ENCODE measurements at regions not wholly inside any gene's neighbourhood (a gene's known extent, or its start where the extent isn't known, plus 50 kb on each side); places are given as distances from the start of the nearest gene placed in this dataset.

DNA sequence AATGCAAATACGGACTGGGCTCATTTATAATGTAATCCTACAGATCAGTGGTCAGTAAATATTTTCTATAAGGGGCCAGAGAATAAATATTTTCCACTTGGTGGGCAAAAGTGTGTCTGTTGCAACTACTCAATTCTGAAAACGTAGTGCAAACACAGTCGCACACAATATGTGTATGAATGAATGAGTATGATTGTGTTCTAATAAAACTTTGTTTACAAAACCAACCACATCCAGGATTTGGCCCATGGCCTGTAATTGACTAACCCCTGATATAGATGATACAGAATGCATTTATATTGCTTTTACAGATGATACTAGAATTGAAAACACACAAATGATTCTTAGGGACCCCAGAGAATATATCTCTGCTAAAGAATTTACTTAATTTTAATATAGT lies 197.6 kb downstream of the ASB9 start:
- Histone ChIP-seq H3K9me3 (ENCODE audit: control insufficient read depth, low read length) (no peaks in the 10 kb centered on the region), H3K4me1 (no peaks in the 10 kb centered on the region), H3K9ac (no peak overlapping the region), H3K27ac (no peak overlapping the region), H3K79me2 (no peaks in the 10 kb centered on the region), H3K4me2 (ENCODE audit: low read length) (no peak overlapping the region), H3K36me3 (ENCODE audit: control insufficient read depth, insufficient read depth, low read length) (no peaks in the 10 kb centered on the region), H3K27me3 (ENCODE audit: control insufficient read depth, insufficient read depth, low read length) (no peaks in the 10 kb centered on the region), H2AFZ (no peak overlapping the region), H3K4me3 (ENCODE audit: low read depth, low read length) (no peak overlapping the region)
- TF ChIP-seq, protein P1, sequence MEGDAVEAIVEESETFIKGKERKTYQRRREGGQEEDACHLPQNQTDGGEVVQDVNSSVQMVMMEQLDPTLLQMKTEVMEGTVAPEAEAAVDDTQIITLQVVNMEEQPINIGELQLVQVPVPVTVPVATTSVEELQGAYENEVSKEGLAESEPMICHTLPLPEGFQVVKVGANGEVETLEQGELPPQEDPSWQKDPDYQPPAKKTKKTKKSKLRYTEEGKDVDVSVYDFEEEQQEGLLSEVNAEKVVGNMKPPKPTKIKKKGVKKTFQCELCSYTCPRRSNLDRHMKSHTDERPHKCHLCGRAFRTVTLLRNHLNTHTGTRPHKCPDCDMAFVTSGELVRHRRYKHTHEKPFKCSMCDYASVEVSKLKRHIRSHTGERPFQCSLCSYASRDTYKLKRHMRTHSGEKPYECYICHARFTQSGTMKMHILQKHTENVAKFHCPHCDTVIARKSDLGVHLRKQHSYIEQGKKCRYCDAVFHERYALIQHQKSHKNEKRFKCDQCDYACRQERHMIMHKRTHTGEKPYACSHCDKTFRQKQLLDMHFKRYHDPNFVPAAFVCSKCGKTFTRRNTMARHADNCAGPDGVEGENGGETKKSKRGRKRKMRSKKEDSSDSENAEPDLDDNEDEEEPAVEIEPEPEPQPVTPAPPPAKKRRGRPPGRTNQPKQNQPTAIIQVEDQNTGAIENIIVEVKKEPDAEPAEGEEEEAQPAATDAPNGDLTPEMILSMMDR (IDR thresholded peaks at IDR 0.05): no peak

DNA sequence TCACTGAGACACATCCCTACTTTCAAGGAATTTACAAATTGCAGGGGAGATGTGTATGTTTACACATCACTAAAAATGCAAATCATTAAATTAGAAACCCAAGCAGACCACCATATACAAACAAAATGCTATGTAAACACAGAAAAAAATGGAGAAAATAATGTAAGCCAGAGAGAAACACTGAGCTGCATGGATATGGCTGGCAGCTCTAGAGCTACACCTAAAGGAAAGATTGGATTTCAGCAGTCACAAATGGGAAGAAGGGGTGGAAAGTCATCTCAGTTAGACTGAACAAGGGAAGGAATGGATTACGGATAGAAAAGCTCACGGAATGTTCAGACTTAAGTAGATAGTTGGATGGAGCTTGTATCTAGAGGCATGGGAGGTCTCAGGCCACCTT lies 186.3 kb downstream of the MOSPD2 start:
- no peaks in the 10 kb centered on the region for H3K36me3 ChIP-seq (ENCODE audit: control insufficient read depth, insufficient read depth, low read length)
- H3K4me3 ChIP-seq (ENCODE audit: low read depth, low read length): no peak overlapping the region
- no peak overlapping the region for H3K4me2 ChIP-seq (ENCODE audit: low read length)
- H3K79me2 ChIP-seq: no peaks in the 10 kb centered on the region
- H2AFZ ChIP-seq: no peak overlapping the region
- no peaks in the 10 kb centered on the region for H3K4me1 ChIP-seq
- no peak overlapping the region for H3K9ac ChIP-seq
- TF ChIP-seq, protein P1 (IDR thresholded peaks at IDR 0.05): no peak
- H3K27me3 ChIP-seq (ENCODE audit: control insufficient read depth, insufficient read depth, low read length): no peaks in the 10 kb centered on the region
- H3K9me3 ChIP-seq (ENCODE audit: control insufficient read depth, low read length): no peaks in the 10 kb centered on the region
- no peak overlapping the region for H3K27ac ChIP-seq

- H3K27me3 ChIP-seq (ENCODE audit: control insufficient read depth, insufficient read depth, low read length): no peaks in the 10 kb centered on the region
- no peak overlapping the region for H3K4me2 ChIP-seq (ENCODE audit: low read length)
- TF ChIP-seq, protein P1 (IDR thresholded peaks at IDR 0.05): no peak
- H3K4me1 ChIP-seq: no peaks in the 10 kb centered on the region
- no peaks in the 10 kb centered on the region for H3K79me2 ChIP-seq
- H2AFZ ChIP-seq: no peak overlapping the region
- no peaks in the 10 kb centered on the region for H3K9me3 ChIP-seq (ENCODE audit: control insufficient read depth, low read length)
- no peak overlapping the region for H3K27ac ChIP-seq
- no peak overlapping the region for H3K9ac ChIP-seq
- no peak overlapping the region for H3K4me3 ChIP-seq (ENCODE audit: low read depth, low read length)
- H3K36me3 ChIP-seq (ENCODE audit: control insufficient read depth, insufficient read depth, low read length): no peaks in the 10 kb centered on the region
These were observed 182.8 kb downstream of the MOSPD2 start for GRCh38 chrX:15056044-15056443.

GRCh38 chrX:15055146-15055930 lies 182.1 kb downstream of the MOSPD2 start:
- Histone ChIP-seq H3K27me3 (ENCODE audit: control insufficient read depth, insufficient read depth, low read length) (no peaks in the 10 kb centered on the region), H3K79me2 (no peaks in the 10 kb centered on the region), H3K9ac (no peak overlapping the region), H3K4me1 (no peaks in the 10 kb centered on the region), H3K9me3 (ENCODE audit: control insufficient read depth, low read length) (no peaks in the 10 kb centered on the region), H3K4me3 (ENCODE audit: low read depth, low read length) (no peak overlapping the region), H3K4me2 (ENCODE audit: low read length) (no peak overlapping the region), H2AFZ (no peak overlapping the region), H3K36me3 (ENCODE audit: control insufficient read depth, insufficient read depth, low read length) (no peaks in the 10 kb centered on the region), H3K27ac (no peak overlapping the region)
- TF ChIP-seq, protein P1 (IDR thresholded peaks at IDR 0.05): no peak

GRCh38 chrX:15050395-15050794 lies 177.2 kb downstream of the MOSPD2 start:
- no peaks in the 10 kb centered on the region for H3K4me1 ChIP-seq
- no peaks in the 10 kb centered on the region for H3K36me3 ChIP-seq (ENCODE audit: control insufficient read depth, insufficient read depth, low read length)
- no peak overlapping the region for H3K4me3 ChIP-seq (ENCODE audit: low read depth, low read length)
- no peak overlapping the region for H3K27ac ChIP-seq
- no peak overlapping the region for H2AFZ ChIP-seq
- no peak overlapping the region for H3K9ac ChIP-seq
- no peaks in the 10 kb centered on the region for H3K79me2 ChIP-seq
- no peak overlapping the region for H3K4me2 ChIP-seq (ENCODE audit: low read length)
- H3K27me3 ChIP-seq (ENCODE audit: control insufficient read depth, insufficient read depth, low read length): no peaks in the 10 kb centered on the region
- H3K9me3 ChIP-seq (ENCODE audit: control insufficient read depth, low read length): no peaks in the 10 kb centered on the region
- TF ChIP-seq, protein P1 (IDR thresholded peaks at IDR 0.05): no peak
